H1 (cell line): ENCODE measurements at regions not wholly inside any gene's neighbourhood (a gene's known extent, or its start where the extent isn't known, plus 50 kb on each side); places are given as distances from the start of the nearest gene placed in this dataset.
"Not testable (repeated sequence)": the region's sequence is repeated elsewhere in the genome, so short reads cannot be mapped to it uniquely, and the experiment has no call there.

Experiments
- CTCF ChIA-PET: fragments of 300-600 bp; sonication (Branson Sonifier 250); formaldehyde crosslinking; loops from one replicate; lab custom pipeline; 2021; ENCODE audit not compliant: partially characterized antibody; lab: Charles Lee
- POLR2A ChIA-PET: fragments of 300-600 bp; sonication (Branson Sonifier 250); formaldehyde crosslinking; loops from one replicate; lab custom pipeline; 2021; ENCODE audit warnings: inconsistent platforms; ENCODE audit not compliant: partially characterized antibody; lab: Charles Lee
- DNase-seq, 2 experiments: peaks; one replicate each; pipeline versions ENCODE4 v3.0.0 to v3.0.0-alpha.2; 2010 to 2022; ENCODE audit warnings: low spot score in 2 of 2, low read depth in 1 of 2, mixed read lengths in 1 of 2
- FAIRE-seq: peaks from 2 replicates; lab custom pipeline; 2011; peaks lifted over from hg19 to GRCh38; lab: Jason Lieb, UNC
- H2AFZ ChIP-seq: 2 replicates; pipeline ENCODE4 v1.8.1; 2012; ENCODE audit warnings: low read length, inconsistent platforms
- H2AK5ac ChIP-seq: 2 replicates; pipeline ENCODE4 v1.6.1; 2013; ENCODE audit warnings: low read depth, low read length
- H2BK120ac ChIP-seq: replicated peaks from 2 replicates; pipeline ENCODE3; 2013; ENCODE audit warnings: low read depth, low read length, inconsistent platforms
- H2BK12ac ChIP-seq: 2 replicates; pipeline ENCODE4 v1.6.1; 2013; ENCODE audit warnings: low read depth, low read length
- H2BK15ac ChIP-seq: 2 replicates; pipeline ENCODE4 v1.6.1; 2013; ENCODE audit warnings: low read length
- H2BK20ac ChIP-seq: 2 replicates; pipeline ENCODE4 v1.6.1; 2013; ENCODE audit warnings: low read length
- H2BK5ac ChIP-seq: 2 replicates; pipeline ENCODE4 v1.6.1; 2013; ENCODE audit warnings: low read depth, low read length
- H3K14ac ChIP-seq: 2 replicates; pipeline ENCODE4 v1.6.1; 2013; ENCODE audit warnings: inconsistent platforms; ENCODE audit not compliant: insufficient read length
- H3K18ac ChIP-seq: 2 replicates; pipeline ENCODE4 v1.6.1; 2013; ENCODE audit warnings: low read length; ENCODE audit errors: extremely low read depth
- H3K23ac ChIP-seq: 2 replicates; pipeline ENCODE4 v1.6.1; 2013; ENCODE audit warnings: inconsistent platforms; ENCODE audit not compliant: insufficient read length
- H3K23me2 ChIP-seq: 2 replicates; pipeline ENCODE4 v1.6.1; 2013; ENCODE audit warnings: low read depth, low read length
- H3K27ac ChIP-seq: 2 replicates; pipeline ENCODE4 v1.6.1; 2011; ENCODE audit warnings: low read depth, low read length, inconsistent platforms
- H3K27me3 ChIP-seq, 4 experiments: replicated peaks in 1 of 4; 1 replicate in 1 of 4; 2 replicates in 3 of 4; pipeline versions ENCODE4 v1.6.1 to v1.8.1; 2011 to 2013; ENCODE audit warnings: low read length in 3 of 4, mild to moderate bottlenecking in 3 of 4, inconsistent platforms in 2 of 4, mixed read lengths in 2 of 4, moderate library complexity in 1 of 4; ENCODE audit not compliant: control insufficient read depth in 3 of 4, insufficient read depth in 3 of 4; ENCODE audit errors: extremely low read depth in 1 of 4
- H3K36me3 ChIP-seq, 4 experiments: 2 replicates each; pipeline versions ENCODE4 v1.6.1 to v1.8.1; 2011 to 2013; ENCODE audit warnings: mild to moderate bottlenecking in 4 of 4, low read length in 3 of 4, moderate library complexity in 2 of 4, control low read depth in 1 of 4, inconsistent platforms in 1 of 4; ENCODE audit not compliant: insufficient read depth in 4 of 4, control insufficient read depth in 2 of 4
- H3K4ac ChIP-seq: replicated peaks from 2 replicates; pipeline ENCODE3; 2013; ENCODE audit warnings: low read length, low read depth, mixed read lengths, inconsistent platforms; ENCODE audit not compliant: insufficient read length
- H3K4me1 ChIP-seq, 4 experiments: replicated peaks in 1 of 4; 1 replicate in 1 of 4; 2 replicates in 3 of 4; pipeline versions ENCODE4 v1.6.1 to v1.8.1; 2011 to 2013; ENCODE audit warnings: low read length in 3 of 4, inconsistent platforms in 2 of 4, mixed read lengths in 1 of 4; ENCODE audit not compliant: insufficient read depth in 4 of 4, control insufficient read depth in 3 of 4
- H3K4me2 ChIP-seq, 2 experiments: 2 replicates each; pipeline versions ENCODE4 v1.6.1 to v1.8.1; 2011 to 2013; ENCODE audit warnings: low read depth in 2 of 2, low read length in 2 of 2, control low read depth in 1 of 2, inconsistent platforms in 1 of 2, mild to moderate bottlenecking in 1 of 2; ENCODE audit not compliant: insufficient read depth in 1 of 2
- H3K4me3 ChIP-seq, 4 experiments: fragments of 200-600, 300-600 bp in 1 of 4; sonication (generic), shearing (Covaris generic), sonication (Bioruptor Twin) in 1 of 4; 2 replicates each; pipeline versions ENCODE4 v1.5.1 to v1.8.1; 2011 to 2016; ENCODE audit warnings: low read length in 4 of 4, low read depth in 3 of 4, control low read depth in 2 of 4, inconsistent platforms in 2 of 4, mild to moderate bottlenecking in 2 of 4, mixed read lengths in 1 of 4, moderate library complexity in 1 of 4; ENCODE audit not compliant: insufficient read depth in 2 of 4; ENCODE audit errors: extremely low read depth in 1 of 4
- H3K56ac ChIP-seq: replicated peaks from 2 replicates; pipeline ENCODE3; 2013; ENCODE audit warnings: low read depth, mild to moderate bottlenecking, mixed read lengths, low read length, inconsistent platforms; ENCODE audit not compliant: insufficient read length
- H3K79me1 ChIP-seq: 2 replicates; pipeline ENCODE4 v1.6.1; 2013; ENCODE audit warnings: low read depth, low read length, control low read depth
- H3K79me2 ChIP-seq, 2 experiments: 2 replicates each; pipeline versions ENCODE4 v1.6.1 to v1.8.1; 2012 to 2013; ENCODE audit warnings: low read length in 2 of 2, mild to moderate bottlenecking in 2 of 2, inconsistent platforms in 1 of 2; ENCODE audit not compliant: insufficient read depth in 2 of 2, control insufficient read depth in 1 of 2
- H3K9ac ChIP-seq, 4 experiments: replicated peaks in 1 of 4; 1 replicate in 1 of 4; 2 replicates in 3 of 4; pipeline versions ENCODE4 v1.6.1 to v1.8.1; 2011 to 2013; ENCODE audit warnings: low read depth in 3 of 4, low read length in 3 of 4, control low read depth in 2 of 4, mild to moderate bottlenecking in 2 of 4, moderate library complexity in 2 of 4, inconsistent platforms in 1 of 4; ENCODE audit errors: extremely low read depth in 1 of 4
- H3K9me3 ChIP-seq, 2 experiments: 2 replicates each; pipeline versions ENCODE4 v1.6.1 to v1.8.1; 2012 to 2013; ENCODE audit warnings: mild to moderate bottlenecking in 2 of 2, moderate library complexity in 2 of 2, control low read depth in 1 of 2, inconsistent platforms in 1 of 2, low read depth in 1 of 2, low read length in 1 of 2, mixed read lengths in 1 of 2; ENCODE audit not compliant: insufficient read depth in 2 of 2
- H4K20me1 ChIP-seq, 2 experiments: replicated peaks in 1 of 2; 2 replicates each; pipeline versions ENCODE3 to v1.8.1; 2011 to 2013; ENCODE audit warnings: inconsistent platforms in 2 of 2, low read length in 2 of 2, mild to moderate bottlenecking in 1 of 2; ENCODE audit not compliant: insufficient read depth in 2 of 2, control insufficient read depth in 1 of 2
- H4K5ac ChIP-seq: 2 replicates; pipeline ENCODE4 v1.6.1; 2013; ENCODE audit warnings: low read length, low read depth, mixed read lengths, inconsistent platforms; ENCODE audit not compliant: insufficient read length
- H4K8ac ChIP-seq: 2 replicates; pipeline ENCODE4 v1.8.0; 2013; ENCODE audit warnings: mild to moderate bottlenecking, moderate library complexity, low read length, inconsistent platforms; ENCODE audit not compliant: insufficient read depth; ENCODE audit errors: extremely low read depth
- H4K91ac ChIP-seq: replicated peaks from 2 replicates; pipeline ENCODE3; 2013; ENCODE audit warnings: low read length, mixed read lengths, inconsistent platforms; ENCODE audit not compliant: insufficient read length
- WGBS, 2 experiments: shearing (Covaris generic) in 1 of 2; methylation state at CpG; one replicate each; pipeline versions ENCODE4 v1.1.6 to v1.1.7; 2013 to 2015; ENCODE audit warnings: low lambda C conversion rate in 2 of 2, mixed read lengths in 2 of 2, inconsistent platforms in 1 of 2, low coverage in 1 of 2, missing lambda C conversion rate in 1 of 2; ENCODE audit not compliant: insufficient replicate concordance in 2 of 2, insufficient coverage in 1 of 2, insufficient read length in 1 of 2; ENCODE audit errors: extremely low coverage in 1 of 2, missing lambda C conversion rate in 1 of 2; 5-methylcytosine and 5-hydroxymethylcytosine counted together

DNA sequence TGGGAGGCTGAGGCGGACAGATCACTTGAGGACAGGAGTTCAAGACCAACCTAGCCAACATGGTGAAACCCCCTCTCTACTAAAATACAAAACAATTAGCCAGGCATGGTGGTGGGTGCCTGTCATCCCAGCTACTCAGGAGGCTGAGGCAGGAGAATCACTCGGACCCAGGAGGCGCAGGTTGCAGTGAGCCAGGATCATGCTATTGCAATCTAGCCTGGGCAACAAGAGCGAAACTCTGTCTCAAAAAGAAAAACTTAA, 310.3 kb upstream of the GADL1 start:
- H2BK120ac ChIP-seq, H3K56ac ChIP-seq, H2BK12ac ChIP-seq, FAIRE-seq, H4K20me1 ChIP-seq, H3K23me2 ChIP-seq, H2AFZ ChIP-seq, H2BK15ac ChIP-seq, H2BK20ac ChIP-seq, H4K91ac ChIP-seq, H3K4me2 ChIP-seq, H3K4ac ChIP-seq, H3K27ac ChIP-seq, H3K9me3 ChIP-seq, H3K79me1 ChIP-seq, H3K4me1 ChIP-seq, POLR2A ChIA-PET, H3K4me3 ChIP-seq, H3K79me2 ChIP-seq, H2AK5ac ChIP-seq, H3K14ac ChIP-seq, H3K27me3 ChIP-seq, H2BK5ac ChIP-seq, H3K23ac ChIP-seq, DNase-seq, H3K18ac ChIP-seq, H3K36me3 ChIP-seq, H4K5ac ChIP-seq, H4K8ac ChIP-seq, H3K9ac ChIP-seq: not testable (repeated sequence)
- CTCF ChIA-PET, result interaction anchor here (0.6 kb wide), 1 partner anchor 201 kb away, joined by 3 read pairs; no protein-coding TSS in a partner anchor
- 93% methylated on average over 4 of the region's 4 CpGs; no CpG with 5 or more reads in 1 of the 2 experiments for WGBS, 2 experiments
